GM18507 (cell line): ENCODE measurements at regions not wholly inside any gene's neighbourhood (a gene's known extent, or its start where the extent isn't known, plus 50 kb on each side); places are given as distances from the start of the nearest gene placed in this dataset.

Experiments used
- DNase-seq: peaks from one replicate; pipeline ENCODE4 v3.0.0; 2011; ENCODE audit warnings: low read depth; ENCODE audit not compliant: insufficient read length; ENCODE audit errors: extremely low spot score
- FAIRE-seq: peaks from 2 replicates; lab custom pipeline; 2011; peaks lifted over from hg19 to GRCh38; lab: Jason Lieb, UNC

DNA sequence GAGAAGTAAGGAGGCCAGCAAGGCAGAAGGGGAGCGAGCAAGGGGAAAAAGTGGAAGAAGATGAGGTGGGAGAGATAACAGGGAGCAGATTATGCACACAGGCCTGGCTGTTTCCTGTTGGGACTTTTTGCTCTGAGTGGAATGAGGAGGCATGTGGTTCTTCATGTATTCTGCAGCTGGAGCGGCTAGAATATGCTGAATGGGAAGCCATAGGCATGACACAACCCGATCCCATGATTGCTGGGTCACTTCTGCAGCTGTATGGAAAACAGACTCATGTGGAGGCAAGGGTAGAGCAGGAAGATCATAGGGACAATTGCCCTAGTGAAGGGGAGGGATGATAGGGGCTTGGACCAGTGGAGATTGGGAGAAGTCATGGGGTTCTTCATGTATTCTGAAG, 206.0 kb upstream of the SUCLG2 start:
- DNase-seq (no peak), FAIRE-seq (no peak)

DNA sequence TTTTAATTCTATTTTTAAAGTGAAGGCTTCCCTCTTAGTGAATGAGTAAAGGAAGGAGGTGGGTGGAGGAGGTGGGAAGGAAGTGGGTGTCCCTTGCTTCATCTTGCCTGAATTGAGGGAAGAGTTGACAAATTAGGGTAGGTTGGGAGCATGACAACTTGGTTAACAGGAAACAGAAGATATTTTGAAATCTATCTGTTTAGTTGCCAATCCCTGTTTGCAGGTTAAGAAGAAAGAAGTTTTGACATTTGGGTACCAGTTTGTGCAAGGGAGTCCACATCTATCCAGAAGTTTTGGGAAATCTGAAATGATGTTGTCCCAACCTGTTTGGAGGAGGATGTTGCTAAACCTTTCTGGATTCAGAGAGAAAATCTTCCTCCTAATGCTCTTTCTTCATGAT, 204.1 kb upstream of the SUCLG2 start:
- FAIRE-seq (no peak), DNase-seq (no peak)

- DNase-seq (no peak), FAIRE-seq (no peak)
These were observed 202.3 kb upstream of the SUCLG2 start for GRCh38 chr3:67856718-67857117.

- no peak for FAIRE-seq
- no peak for DNase-seq
These were observed 200.3 kb upstream of the SUCLG2 start for GRCh38 chr3:67854663-67855062.

- FAIRE-seq (no peak), DNase-seq (no peak)
These were observed 199.1 kb upstream of the SUCLG2 start for GRCh38 chr3:67853520-67853919.

GRCh38 chr3:67848299-67848698, 193.9 kb upstream of the SUCLG2 start:
- DNase-seq (no peak), FAIRE-seq (no peak)

- no peak for FAIRE-seq
- no peak for DNase-seq
These were observed 191.8 kb upstream of the SUCLG2 start for GRCh38 chr3:67846166-67846565.

GRCh38 chr3:67832817-67833216, 178.4 kb upstream of the SUCLG2 start:
- no peak for FAIRE-seq
- no peak for DNase-seq

DNA sequence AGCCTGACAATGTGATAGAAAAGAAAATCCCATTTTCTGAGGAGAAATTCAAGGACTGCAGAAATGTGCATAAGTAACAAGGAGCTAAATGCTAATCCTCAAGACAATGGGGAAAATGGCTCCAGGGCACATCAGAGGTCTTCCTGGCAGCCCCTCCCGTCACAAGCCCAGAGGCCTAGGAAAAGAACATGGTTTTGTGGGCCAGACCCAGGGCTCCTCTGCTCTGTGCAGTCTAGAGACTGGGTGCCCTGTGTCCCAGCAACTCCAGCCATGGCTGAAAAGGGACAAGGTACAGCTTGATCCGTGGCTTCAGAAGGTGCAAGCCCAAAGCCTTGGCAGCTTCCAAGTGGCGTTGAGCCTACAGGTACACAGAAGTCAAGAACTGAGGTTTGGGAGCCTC, 176.8 kb upstream of the SUCLG2 start:
- FAIRE-seq (no peak), DNase-seq (no peak)

- FAIRE-seq (no peak), DNase-seq (no peak)
These were observed 174.1 kb upstream of the SUCLG2 start for GRCh38 chr3:67828486-67829010.

DNA sequence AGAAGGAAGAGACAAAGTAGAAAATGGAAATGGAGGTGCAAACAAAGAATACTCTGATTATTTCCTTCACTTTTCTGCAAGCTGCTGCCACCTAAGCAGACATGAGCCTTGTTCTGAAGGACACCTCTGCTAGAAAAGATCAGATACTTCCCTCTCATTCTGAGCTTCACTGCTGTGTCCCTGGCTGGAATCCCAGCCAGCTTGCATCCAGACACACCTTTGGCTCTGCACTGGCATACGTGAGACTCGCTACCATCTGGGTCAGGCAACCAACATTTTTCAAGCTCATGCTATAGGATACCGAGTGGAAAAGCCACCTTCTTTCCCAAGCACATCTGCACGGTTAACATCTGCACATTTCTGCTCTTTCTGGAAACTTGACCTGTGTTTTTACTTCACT, 166.7 kb upstream of the SUCLG2 start:
- FAIRE-seq (no peak), DNase-seq (no peak)

- FAIRE-seq (no peak), DNase-seq (no peak)
These were observed 165.0 kb upstream of the SUCLG2 start for GRCh38 chr3:67819447-67819846.

DNA sequence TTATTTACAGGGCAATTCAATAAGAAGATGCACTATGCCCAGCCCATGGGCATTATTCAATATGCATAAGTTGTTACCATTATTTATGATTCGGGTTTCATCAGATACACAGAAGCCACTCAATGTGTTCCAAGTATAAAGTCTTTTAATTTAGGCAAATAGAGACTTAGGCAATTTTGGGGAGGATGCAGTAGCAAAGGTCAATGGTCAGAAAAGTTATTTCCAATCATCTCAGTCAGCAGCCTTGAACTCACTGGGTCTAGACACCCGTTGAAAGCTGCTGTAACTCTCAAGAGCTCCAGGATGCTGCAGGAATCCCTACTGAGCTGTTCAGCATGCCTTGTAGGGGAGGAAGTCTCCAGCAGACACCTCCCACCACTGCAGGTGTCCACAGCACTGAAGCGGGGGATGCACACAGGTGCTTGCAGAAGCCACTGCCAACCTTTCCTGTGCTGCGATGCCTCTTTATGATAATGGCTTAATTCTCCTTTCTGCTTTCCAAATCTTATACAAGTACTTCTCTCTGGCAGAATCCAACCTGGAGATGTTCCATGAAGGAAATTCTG, 155.0 kb upstream of the SUCLG2 start:
- DNase-seq: no peak
- FAIRE-seq: no peak

- DNase-seq (no peak), FAIRE-seq (no peak)
These were observed 154.5 kb upstream of the SUCLG2 start for GRCh38 chr3:67808906-67809305.

DNA sequence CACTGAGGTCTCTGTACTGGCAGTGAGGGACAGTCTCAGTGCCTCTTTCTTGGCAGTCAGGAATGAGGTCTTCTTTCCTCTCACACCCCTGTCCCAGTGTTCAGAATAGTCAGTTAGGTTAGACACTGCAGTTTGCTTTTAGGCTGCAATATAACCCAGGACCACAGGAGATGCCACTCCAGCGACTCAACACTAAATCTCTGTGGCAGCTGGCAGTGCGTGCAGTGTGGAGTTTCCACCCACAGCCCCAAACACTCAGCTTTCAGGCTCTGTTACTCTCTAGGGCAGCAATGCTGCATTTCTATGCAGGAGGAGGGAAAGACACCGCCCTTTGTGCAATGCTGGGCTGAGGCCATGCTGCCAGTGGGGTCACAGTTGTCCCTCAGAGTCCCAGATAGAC, 150.2 kb upstream of the SUCLG2 start:
- DNase-seq: no peak
- no peak for FAIRE-seq

DNA sequence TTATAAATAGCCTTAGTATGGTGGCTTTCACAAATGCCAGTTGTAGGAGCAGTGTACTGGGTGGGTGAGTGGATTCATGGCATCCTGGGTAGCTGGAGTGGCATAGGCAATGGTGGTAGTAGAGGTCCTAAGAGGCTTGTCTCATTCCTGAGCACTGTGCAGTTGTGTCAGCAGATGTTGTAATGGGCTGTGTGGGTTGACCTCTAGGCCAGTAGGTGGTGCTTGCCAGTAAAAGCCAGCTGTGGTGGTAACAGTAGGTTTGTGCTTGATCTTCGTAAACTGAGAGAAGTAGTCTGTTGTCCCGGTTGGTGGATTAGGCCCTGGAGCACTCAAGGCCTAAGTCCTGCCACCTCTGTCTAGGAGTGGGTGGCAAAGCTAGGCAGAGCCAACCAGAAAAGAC, 149.7 kb upstream of the SUCLG2 start:
- DNase-seq (no peak), FAIRE-seq (no peak)

GRCh38 chr3:67798412-67798811, 144.0 kb upstream of the SUCLG2 start:
- DNase-seq (no peak), FAIRE-seq (no peak)

- no peak for FAIRE-seq
These were observed 137.2 kb upstream of the SUCLG2 start for GRCh38 chr3:67791620-67792019.

DNA sequence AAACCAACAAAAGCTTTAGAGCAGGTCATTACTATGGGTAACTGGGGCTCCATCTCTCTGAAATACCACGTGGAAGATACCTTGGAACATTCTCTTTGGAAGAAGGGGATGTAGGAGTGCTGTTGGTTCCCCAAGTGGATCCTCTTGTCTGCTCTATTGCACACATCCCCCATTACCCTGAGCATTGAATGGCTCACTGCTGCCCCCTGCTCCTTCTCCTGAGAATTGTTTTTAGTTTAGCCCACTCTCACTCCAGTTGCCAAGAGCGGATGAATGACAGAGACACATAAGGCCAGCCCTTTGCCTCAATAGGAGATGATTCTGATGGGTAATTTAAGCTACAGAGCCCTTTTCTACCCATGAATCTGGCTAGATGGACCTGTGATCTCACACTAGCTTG, 135.6 kb upstream of the SUCLG2 start:
- peak; percentile 83 for FAIRE-seq

More at GRCh38 chr3:67791620-67792019, 137.2 kb upstream of the SUCLG2 start:
- no peak for DNase-seq

GRCh38 chr3:67788396-67788795, 134.0 kb upstream of the SUCLG2 start:
- DNase-seq: no peak
- FAIRE-seq: no peak

More for the DNA sequence above, 135.6 kb upstream of the SUCLG2 start:
- DNase-seq: peak; percentile 5

GRCh38 chr3:67783281-67784250, 129.2 kb upstream of the SUCLG2 start:
- no peak for FAIRE-seq
- DNase-seq: no peak
